GM21390 (cell line): ENCODE measurements at regions not wholly inside any gene's neighbourhood (a gene's known extent, or its start where the extent isn't known, plus 50 kb on each side); places are given as distances from the start of the nearest gene placed in this dataset.
A peak's percentile ranks its signal among the peaks of the same experiment; 100 is the strongest.

Experiments
- ATAC-seq: cut with Tn5 transposase; IDR thresholded peaks from one replicate; pipeline ENCODE4 v1.9.1; 2021; ENCODE audit not compliant: unreplicated experiment

- ATAC-seq = no peak
These were observed 96.0 kb upstream of the MAP3K4 start for GRCh38 chr6:160895562-160895961.

DNA sequence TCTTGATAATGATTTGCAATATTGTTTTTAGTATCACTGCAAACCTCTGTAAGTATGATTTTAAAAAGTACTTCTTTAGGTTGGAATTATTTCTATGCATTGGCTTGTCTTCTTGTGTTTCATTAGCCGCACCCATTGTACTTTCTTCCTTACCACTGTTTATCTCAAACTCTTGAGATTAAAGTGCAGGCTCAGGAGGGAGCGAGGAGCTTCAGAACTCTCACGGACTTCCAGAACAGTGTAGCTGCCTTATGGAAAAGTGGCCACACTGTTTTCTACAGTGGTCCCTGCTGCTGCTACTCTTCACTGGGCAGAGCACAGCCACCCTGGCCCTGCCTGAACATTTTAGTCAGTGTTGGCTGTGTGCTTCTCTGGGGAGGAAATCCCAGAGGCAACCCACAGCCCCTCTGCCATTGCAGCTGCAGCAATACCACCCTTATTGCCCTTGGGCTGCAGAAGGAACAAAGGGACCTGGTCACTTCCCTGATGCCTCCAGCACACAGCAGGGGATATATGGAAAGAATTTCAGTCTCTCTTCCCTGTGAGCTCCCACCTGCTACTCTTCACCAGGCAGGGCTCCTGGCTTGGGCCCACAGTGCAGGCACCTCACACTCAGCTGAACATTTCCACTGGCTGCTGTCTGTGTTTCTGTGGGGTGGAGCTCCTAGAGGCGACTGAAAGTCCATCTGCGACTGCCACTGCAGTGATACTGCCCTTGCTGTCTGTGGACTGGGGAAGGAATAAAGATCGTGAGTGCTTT lies 91.7 kb upstream of the MAP3K4 start:
- no peak for ATAC-seq

GRCh38 chr6:160911949-160912348 lies 79.6 kb upstream of the MAP3K4 start:
- no peak for ATAC-seq

GRCh38 chr6:160912411-160912810 lies 79.2 kb upstream of the MAP3K4 start:
- no peak for ATAC-seq

GRCh38 chr6:160917572-160917971 lies 74.0 kb upstream of the MAP3K4 start:
- ATAC-seq = no peak

DNA sequence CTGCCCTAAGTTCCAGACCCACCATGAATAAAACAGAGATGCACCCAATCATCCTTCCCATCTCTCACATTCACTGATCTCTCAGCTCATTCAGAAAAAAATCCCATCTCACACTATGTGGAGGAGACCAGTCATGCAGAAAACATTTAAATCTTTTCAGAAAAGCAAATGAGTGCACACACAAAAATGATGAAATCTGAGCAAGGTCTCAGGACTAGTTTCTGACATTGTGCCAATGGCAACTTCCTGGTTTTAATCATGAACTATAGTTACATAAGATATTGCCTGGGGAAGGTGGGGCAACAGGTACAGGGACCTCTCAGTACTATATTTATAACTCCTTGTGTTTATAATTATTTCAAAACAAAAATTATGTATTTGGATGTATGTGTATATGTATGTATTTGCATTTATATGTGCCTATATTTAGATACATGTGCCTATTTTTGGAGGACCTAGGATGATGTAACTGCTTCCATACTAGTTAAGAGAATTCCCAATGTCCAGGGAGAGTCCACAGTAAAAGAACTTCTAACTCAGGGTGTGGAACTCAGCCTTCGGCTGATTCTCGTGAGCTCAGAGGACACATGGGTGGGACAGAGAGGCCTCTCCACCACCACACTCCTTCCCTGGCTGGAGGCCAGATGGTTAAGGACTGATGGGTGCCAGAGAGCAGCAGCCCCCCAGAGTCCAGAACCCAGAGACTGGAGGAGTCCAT lies 71.7 kb upstream of the MAP3K4 start:
- no peak for ATAC-seq

- no peak for ATAC-seq
These were observed 70.5 kb upstream of the MAP3K4 start for GRCh38 chr6:160921095-160921494.

- ATAC-seq = no peak
These were observed 65.0 kb upstream of the MAP3K4 start for GRCh38 chr6:160926281-160927276.

- no peak for ATAC-seq
These were observed 64.2 kb upstream of the MAP3K4 start for GRCh38 chr6:160927416-160927815.

GRCh38 chr6:160929361-160929760 lies 62.2 kb upstream of the MAP3K4 start:
- ATAC-seq = no peak

GRCh38 chr6:160929831-160930230 lies 61.7 kb upstream of the MAP3K4 start:
- no peak for ATAC-seq

- ATAC-seq = peak; percentile 79
These were observed 60.8 kb upstream of the MAP3K4 start for GRCh38 chr6:160930547-160931377.

DNA sequence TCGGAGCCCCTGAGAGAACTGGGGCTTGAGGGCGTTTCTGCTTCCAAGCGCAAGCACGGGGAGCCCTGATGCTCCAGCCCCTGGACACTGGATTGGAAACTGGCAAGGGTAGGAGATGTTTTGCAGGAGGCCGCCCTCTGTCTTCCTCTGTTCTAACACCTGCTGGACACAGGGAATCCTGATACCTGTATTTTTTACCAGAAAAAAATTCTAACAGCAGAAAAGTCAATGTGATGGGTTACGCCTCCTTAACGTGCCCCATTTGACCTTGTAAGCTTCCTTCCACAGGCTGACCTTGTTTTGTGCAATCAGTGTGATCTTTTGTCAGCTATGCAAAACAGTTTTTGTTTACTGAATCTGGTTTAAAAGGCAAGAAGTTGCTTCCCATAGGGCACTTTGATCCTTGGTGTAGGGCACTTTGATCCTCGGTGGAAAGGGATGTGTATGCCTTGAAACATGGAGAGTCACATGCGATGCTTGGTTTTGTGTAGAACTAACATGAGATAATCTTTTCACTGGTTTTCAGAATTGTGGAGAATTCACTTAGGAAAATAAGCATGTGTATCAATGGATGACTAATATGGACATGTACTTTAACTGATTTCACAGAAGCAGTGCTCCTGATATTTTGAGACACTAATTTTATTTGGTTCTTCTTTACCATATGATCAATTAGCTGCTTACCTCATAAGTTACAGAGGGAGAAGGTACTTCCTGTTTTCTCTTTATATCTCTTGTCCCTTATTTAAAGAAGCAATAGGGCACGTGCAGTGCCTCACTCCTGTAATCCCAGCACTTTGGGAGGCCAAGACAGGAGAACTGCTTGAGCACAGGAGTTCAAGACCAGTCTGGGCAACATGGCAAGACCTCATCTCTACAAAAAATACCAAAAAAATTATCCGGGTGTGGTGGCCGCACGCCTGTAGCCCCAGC lies 59.9 kb upstream of the MAP3K4 start:
- no peak for ATAC-seq

- ATAC-seq = no peak
These were observed 58.3 kb upstream of the MAP3K4 start for GRCh38 chr6:160933256-160933655.

DNA sequence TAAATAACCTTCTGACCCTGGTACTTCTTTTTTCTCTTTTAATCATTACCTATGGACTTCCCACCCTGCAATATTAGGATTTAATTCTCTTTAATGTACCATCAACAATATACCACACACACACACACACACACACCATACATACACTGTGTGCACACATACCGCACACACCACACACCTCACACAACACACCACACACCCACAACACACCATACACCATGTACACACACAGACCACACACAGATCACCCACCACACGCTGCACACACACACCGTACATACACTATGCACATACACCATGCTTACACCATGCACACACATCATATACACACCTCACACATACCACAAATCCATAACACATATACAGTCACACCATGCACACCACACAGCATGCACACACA lies 57.4 kb upstream of the MAP3K4 start:
- ATAC-seq = no peak

DNA sequence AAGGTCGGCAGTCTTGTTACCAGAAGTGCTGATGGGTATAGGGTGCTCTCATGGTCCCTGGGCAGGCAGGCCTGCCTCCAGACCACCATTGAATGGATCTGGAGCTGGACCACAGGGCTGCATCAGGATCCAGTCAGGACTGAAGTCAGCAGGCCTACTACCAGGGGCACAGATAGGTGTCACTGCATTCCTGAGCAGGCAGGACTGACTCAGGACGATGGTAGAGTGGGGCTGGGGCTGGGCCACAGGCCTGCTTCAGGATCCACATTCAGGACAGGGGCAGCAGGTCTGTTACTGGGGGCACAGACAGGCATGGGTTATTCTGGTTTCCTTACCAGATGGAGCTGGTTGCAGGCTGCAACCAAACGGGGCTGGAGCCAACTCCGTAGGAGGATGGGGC lies 51.4 kb upstream of the MAP3K4 start:
- no peak for ATAC-seq
